Omental fat pad (tissue), 3 donors: ENCODE measurements at regions not wholly inside any gene's neighbourhood (a gene's known extent, or its start where the extent isn't known, plus 50 kb on each side); places are given as distances from the start of the nearest gene placed in this dataset.

Experiments
- ATAC-seq: fragments of 150-250 bp; one replicate; pipeline ENCODE4 v1.9.1; 2016; ENCODE audit warnings: mild to moderate bottlenecking, moderate library complexity; ENCODE audit not compliant: low FRiP score
- DNase-seq: peaks from one replicate; pipeline ENCODE4 v3.0.0-alpha.2; 2019; ENCODE audit warnings: low spot score
- TF ChIP-seq, protein P1 (sequence below), 3 donors: fragments of 450-650 bp; IDR thresholded peaks; one replicate each; pipeline ENCODE4 v1.5.1; 2016 to 2017; ENCODE audit warnings: antibody characterized with exemption in 3 of 3, mild to moderate bottlenecking in 3 of 3, moderate library complexity in 2 of 3

DNA sequence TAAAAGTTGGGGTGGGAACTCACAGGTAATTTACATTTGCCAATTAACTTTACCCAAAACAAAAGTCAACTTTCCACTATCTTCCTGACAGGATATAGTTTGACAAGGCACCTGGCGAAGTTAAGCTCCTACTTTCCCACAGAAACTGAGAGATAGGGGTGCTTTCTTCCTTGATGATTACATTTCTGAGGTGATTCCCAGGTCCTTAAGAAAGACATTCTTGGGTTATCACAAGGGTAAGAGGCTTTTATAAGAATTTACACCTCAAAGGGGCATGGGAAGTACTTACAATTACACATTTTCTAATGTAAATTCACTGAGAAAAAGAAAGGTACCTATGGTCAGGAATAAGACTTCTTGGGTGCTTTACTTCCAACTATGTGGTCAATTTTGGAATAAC lies 660.9 kb upstream of the MGAT4C start:
- TF ChIP-seq, protein P1, sequence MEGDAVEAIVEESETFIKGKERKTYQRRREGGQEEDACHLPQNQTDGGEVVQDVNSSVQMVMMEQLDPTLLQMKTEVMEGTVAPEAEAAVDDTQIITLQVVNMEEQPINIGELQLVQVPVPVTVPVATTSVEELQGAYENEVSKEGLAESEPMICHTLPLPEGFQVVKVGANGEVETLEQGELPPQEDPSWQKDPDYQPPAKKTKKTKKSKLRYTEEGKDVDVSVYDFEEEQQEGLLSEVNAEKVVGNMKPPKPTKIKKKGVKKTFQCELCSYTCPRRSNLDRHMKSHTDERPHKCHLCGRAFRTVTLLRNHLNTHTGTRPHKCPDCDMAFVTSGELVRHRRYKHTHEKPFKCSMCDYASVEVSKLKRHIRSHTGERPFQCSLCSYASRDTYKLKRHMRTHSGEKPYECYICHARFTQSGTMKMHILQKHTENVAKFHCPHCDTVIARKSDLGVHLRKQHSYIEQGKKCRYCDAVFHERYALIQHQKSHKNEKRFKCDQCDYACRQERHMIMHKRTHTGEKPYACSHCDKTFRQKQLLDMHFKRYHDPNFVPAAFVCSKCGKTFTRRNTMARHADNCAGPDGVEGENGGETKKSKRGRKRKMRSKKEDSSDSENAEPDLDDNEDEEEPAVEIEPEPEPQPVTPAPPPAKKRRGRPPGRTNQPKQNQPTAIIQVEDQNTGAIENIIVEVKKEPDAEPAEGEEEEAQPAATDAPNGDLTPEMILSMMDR (IDR thresholded peaks at IDR 0.05): no peak
- ATAC-seq: no peak
- DNase-seq: no peak

DNA sequence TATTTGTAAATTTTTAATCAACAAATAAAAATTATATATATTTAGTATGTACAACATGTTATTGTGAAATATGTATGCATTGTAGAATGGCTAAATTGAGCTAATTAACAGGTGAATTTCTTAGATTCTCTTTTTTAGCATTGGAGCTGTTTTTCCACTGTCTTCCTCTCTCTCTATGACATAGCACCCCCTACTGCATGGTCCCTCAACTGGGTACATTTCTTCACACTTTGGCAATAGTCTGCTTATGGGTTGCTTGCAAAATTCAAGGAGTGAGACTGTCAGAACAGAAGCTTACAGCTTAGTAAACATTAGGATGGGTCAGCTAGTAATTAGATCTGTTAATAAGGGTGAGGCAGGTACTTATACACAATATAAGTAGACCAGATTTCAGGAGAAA lies 658.5 kb upstream of the MGAT4C start:
- ATAC-seq: no peak
- DNase-seq: no peak

DNA sequence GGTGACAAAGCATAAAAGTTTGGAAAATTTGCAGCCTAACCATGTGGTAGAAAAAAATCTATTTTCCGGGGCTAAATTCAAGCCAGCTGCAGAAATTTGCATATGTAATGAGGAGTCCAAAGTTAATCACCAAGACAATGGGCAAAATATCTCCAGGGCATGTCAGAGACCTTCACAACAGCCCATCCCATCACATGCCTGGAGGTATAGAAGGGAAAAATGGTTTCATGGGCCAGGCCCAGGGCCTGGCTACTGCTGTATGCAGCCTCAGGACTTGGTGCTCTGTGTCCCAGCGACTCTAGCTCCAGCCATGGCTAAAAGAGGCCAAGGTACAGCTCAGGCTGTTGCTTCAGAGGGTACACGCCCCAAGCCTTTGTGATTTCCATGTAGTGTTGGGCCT lies 655.8 kb upstream of the MGAT4C start:
- ATAC-seq: no peak
- no peak for DNase-seq
- TF ChIP-seq, protein P1 (IDR thresholded peaks at IDR 0.05): no peak

More for the DNA sequence above, 658.5 kb upstream of the MGAT4C start:
- TF ChIP-seq, protein P1 (IDR thresholded peaks at IDR 0.05): no peak

DNA sequence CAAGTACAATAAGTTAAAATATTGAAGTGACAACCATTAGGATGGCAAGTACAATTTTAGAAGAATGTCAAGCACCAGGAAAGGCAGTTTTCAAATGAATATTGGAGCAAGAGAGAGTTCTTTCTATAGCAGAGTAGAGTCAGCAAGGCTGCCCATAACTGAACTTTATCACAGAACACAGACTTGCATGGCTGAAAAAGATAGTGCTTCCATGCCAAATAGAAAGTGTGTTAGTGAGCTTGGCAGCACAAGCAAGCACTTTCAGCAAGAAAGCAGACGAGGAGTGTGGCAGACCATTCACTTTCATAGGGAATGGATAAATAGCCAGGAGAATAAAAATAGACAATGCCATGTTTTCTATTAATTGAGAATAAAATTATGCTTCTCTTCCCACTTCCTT lies 647.0 kb upstream of the MGAT4C start:
- no peak for ATAC-seq
- DNase-seq: no peak
- TF ChIP-seq, protein P1 (IDR thresholded peaks at IDR 0.05): no peak

DNA sequence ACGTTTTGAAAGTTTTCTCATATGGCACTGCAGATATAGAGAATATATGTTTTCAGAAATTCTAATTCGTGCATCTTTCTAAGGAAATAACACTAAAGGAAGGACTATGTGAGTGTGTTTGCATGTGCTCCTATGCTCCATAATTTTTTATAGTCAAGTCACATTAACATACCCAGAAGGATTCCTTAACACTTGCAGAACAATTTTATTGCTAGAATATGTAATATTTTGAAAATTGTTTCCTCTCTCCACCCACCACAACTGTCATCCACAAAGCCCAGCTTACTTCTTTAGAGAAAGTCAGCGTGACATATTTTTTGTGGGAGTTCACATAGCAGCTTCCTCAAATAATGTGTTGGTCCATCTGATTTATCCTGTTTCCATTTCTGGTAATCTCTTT lies 604.6 kb upstream of the MGAT4C start:
- ATAC-seq: no peak
- no peak for DNase-seq
- TF ChIP-seq, protein P1 (IDR thresholded peaks at IDR 0.05): no peak

DNA sequence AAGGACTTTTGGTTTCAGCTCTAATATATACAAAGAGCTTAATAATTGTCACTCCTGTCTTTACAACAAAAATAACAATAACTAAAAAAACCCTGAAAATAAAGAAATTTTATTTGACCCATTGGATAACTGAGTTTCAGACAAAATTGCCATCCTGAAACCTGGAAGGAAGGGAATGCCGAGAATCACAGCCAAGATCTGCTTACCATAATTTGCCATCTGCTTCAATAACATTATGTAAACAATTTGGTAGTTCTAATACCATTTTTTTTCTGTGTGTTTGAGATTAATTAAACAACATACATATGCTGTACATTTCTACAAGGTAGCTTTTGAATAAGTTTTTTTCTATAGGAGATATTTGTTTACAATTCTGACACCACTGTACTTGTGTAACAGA lies 596.3 kb upstream of the MGAT4C start:
- DNase-seq (no peak), ATAC-seq (no peak)
- TF ChIP-seq, protein P1 (IDR thresholded peaks at IDR 0.05): no peak

DNA sequence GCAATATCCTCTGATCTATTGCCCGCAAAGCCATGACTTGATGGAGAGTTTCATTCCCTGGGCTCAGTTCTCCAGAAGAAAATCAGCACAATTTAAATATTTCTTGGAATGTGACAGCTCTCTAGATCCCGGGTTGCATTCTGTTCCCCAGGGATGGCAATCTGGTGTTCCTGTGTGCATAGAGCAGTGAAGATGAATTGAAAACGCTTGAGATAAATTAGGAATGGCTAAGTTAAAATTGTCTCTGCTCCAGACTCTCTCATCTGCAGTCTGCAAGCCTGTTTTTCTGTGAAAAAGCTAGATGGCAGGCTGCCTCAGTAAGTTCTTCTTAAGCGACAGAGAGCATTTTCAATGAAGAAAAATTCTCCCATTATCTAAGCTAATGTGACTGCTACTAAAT lies 582.5 kb upstream of the MGAT4C start:
- no peak for ATAC-seq
- DNase-seq: no peak
- TF ChIP-seq, protein P1 (IDR thresholded peaks at IDR 0.05): no peak
